ENCODE measurements at regions not wholly inside any gene's neighbourhood (a gene's known extent, or its start where the extent isn't known, plus 50 kb on each side); places are given as distances from the start of the nearest gene placed in this dataset.

- H4K20me1 ChIP-seq (replicated peaks in 1 of 2; ENCODE audit: control insufficient read depth in 1 of 2, insufficient read depth in 2 of 2, low read length in 2 of 2), result no peaks in the 10 kb centered on the region
- no peaks in the 10 kb centered on the region for H3K79me2 ChIP-seq (ENCODE audit: control insufficient read depth in 1 of 2, insufficient read depth in 2 of 2, low read length in 2 of 2)
- FAIRE-seq, result no peak
- H3K79me1 ChIP-seq (ENCODE audit: low read depth, low read length), result no peaks in the 10 kb centered on the region
- no peak overlapping the region for H2BK20ac ChIP-seq (ENCODE audit: low read length)
- POLR2A ChIA-PET (ENCODE audit: partially characterized antibody), result no interaction called here
- no peak overlapping the region for H3K4me3 ChIP-seq (ENCODE audit: extremely low read depth in 1 of 4, insufficient read depth in 2 of 4, low read depth in 3 of 4, low read length in 4 of 4)
- no peak overlapping the region for H3K4ac ChIP-seq (replicated peaks; ENCODE audit: insufficient read length, low read depth, low read length)
- H3K4me1 ChIP-seq (replicated peaks in 1 of 4; ENCODE audit: control insufficient read depth in 3 of 4, insufficient read depth in 4 of 4, low read length in 3 of 4), result no peaks in the 10 kb centered on the region
- H3K4me2 ChIP-seq (ENCODE audit: insufficient read depth in 1 of 2, low read depth in 2 of 2, low read length in 2 of 2), result no peak overlapping the region
- TF ChIP-seq ATF2 (IDR thresholded peaks at IDR 0.05; ENCODE audit: low read length) (no peak), SP1 (IDR thresholded peaks at IDR 0.05; ENCODE audit: low read depth, low read length) (no peak)
- no peak overlapping the region for H2BK5ac ChIP-seq (ENCODE audit: low read depth, low read length)
- H3K36me3 ChIP-seq (ENCODE audit: control insufficient read depth in 2 of 4, insufficient read depth in 4 of 4, low read length in 3 of 4), result no peaks in the 10 kb centered on the region
- H4K91ac ChIP-seq (replicated peaks; ENCODE audit: insufficient read length, low read length), result no peak overlapping the region
- no peak overlapping the region for H2BK15ac ChIP-seq (ENCODE audit: low read length)
- H3K14ac ChIP-seq (ENCODE audit: insufficient read length), result no peak overlapping the region
- DNase-seq (ENCODE audit: low read depth in 1 of 2, low spot score in 2 of 2), result no peak
- no peak overlapping the region for H3K56ac ChIP-seq (replicated peaks; ENCODE audit: insufficient read length, low read depth, low read length)
- no peak overlapping the region for H2AFZ ChIP-seq (ENCODE audit: low read length)
- no peak overlapping the region for H3K18ac ChIP-seq (ENCODE audit: extremely low read depth, low read length)
- no peaks in the 10 kb centered on the region for H3K27me3 ChIP-seq (replicated peaks in 1 of 4; ENCODE audit: control insufficient read depth in 3 of 4, extremely low read depth in 1 of 4, insufficient read depth in 3 of 4, low read length in 3 of 4)
- H2BK12ac ChIP-seq (ENCODE audit: low read depth, low read length), result no peak overlapping the region
- no peak overlapping the region for H4K8ac ChIP-seq (ENCODE audit: extremely low read depth, insufficient read depth, low read length)
- H2BK120ac ChIP-seq (replicated peaks; ENCODE audit: low read depth, low read length), result no peak overlapping the region
- H3K23me2 ChIP-seq (ENCODE audit: low read depth, low read length), result no peaks in the 10 kb centered on the region
- H3K23ac ChIP-seq (ENCODE audit: insufficient read length), result no peak overlapping the region
- H3K9ac ChIP-seq (replicated peaks in 1 of 4; ENCODE audit: extremely low read depth in 1 of 4, low read depth in 3 of 4, low read length in 3 of 4), result no peak overlapping the region
- no peak overlapping the region for H2AK5ac ChIP-seq (ENCODE audit: low read depth, low read length)
- no peak overlapping the region for H3K27ac ChIP-seq (ENCODE audit: low read depth, low read length)
- no peak overlapping the region for H4K5ac ChIP-seq (ENCODE audit: insufficient read length, low read depth, low read length)
- H3K9me3 ChIP-seq (ENCODE audit: insufficient read depth in 2 of 2, low read depth in 1 of 2, low read length in 1 of 2), result no peaks in the 10 kb centered on the region
- CTCF ChIA-PET (ENCODE audit: partially characterized antibody), result interaction anchor here (2.3 to 3.6 kb wide), 2 partner anchors 265 to 274 kb away, joined by 7 to 18 read pairs; no protein-coding TSS in a partner anchor
Measured at GRCh38 chr5:57772512-57772911, 289.9 kb upstream of the ACTBL2 start.

Measured in H1 (cell line).